GM13976 (cell line): ENCODE measurements at regions not wholly inside any gene's neighbourhood (a gene's known extent, or its start where the extent isn't known, plus 50 kb on each side); places are given as distances from the start of the nearest gene placed in this dataset.

Experiments used
- DNase-seq: peaks from one replicate; pipeline ENCODE4 v3.0.0; 2012; ENCODE audit warnings: low spot score
- in situ Hi-C: fragments of 300-500 bp; cut with MboI; formaldehyde crosslinking; loops from one replicate; pipeline ENCODE4 v1.12.0; 2022; ENCODE audit warnings: low sequenced_read_pairs, mixed read lengths, inconsistent platforms; ENCODE audit not compliant: unreplicated experiment
- TF ChIP-seq, protein P1 (sequence below): IDR thresholded peaks from 2 replicates; pipeline ENCODE4 v1.5.1; 2012; ENCODE audit warnings: borderline replicate concordance, mild to moderate bottlenecking; ENCODE audit not compliant: insufficient read depth; ENCODE audit errors: extremely low read depth, missing control alignments, control extremely low read depth

DNA sequence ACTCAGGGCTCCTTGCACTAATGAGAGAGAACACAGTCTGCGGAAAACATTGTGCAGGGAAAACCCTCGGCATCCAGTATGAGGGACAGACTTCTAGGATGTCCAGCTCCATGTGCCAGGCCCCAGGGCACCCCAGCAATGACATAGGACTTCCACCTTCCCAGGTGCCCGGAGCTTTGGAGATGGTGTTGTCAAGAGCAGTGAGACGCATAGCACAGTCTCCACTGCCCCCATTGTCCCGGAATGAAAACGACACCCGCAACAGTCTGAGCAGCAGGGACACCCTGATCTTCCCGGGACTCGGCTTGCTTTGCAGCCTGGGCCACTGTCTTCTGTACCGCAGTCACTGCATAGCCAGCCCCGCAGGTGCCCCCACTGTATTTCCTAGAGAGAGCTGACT lies 339.2 kb upstream of the ADARB2 start:
- DNase-seq, result no peak
- TF ChIP-seq, protein P1, sequence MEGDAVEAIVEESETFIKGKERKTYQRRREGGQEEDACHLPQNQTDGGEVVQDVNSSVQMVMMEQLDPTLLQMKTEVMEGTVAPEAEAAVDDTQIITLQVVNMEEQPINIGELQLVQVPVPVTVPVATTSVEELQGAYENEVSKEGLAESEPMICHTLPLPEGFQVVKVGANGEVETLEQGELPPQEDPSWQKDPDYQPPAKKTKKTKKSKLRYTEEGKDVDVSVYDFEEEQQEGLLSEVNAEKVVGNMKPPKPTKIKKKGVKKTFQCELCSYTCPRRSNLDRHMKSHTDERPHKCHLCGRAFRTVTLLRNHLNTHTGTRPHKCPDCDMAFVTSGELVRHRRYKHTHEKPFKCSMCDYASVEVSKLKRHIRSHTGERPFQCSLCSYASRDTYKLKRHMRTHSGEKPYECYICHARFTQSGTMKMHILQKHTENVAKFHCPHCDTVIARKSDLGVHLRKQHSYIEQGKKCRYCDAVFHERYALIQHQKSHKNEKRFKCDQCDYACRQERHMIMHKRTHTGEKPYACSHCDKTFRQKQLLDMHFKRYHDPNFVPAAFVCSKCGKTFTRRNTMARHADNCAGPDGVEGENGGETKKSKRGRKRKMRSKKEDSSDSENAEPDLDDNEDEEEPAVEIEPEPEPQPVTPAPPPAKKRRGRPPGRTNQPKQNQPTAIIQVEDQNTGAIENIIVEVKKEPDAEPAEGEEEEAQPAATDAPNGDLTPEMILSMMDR, result no peak
- in situ Hi-C loops, result no loop called here

DNA sequence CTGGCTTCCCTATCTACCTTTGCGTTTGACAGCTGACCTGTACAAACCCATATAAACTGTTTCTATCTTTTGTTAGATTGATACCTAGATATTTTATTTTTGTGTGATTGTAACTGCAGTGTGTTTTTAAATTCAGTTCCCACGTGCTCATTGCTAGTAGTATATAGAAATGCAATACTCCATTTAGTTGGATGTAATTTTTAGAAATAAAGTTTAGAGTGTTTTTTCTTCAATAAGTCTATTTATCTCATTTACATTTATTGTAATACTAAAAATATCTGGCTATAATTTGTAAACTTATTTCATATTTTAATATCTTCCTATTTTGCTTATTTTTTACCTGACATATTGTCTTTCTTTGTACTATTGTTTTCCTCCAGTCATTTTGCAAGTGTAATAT lies 329.7 kb upstream of the ADARB2 start:
- TF ChIP-seq, protein P1, result no peak
- in situ Hi-C loops, result no loop called here
- DNase-seq, result no peak

DNA sequence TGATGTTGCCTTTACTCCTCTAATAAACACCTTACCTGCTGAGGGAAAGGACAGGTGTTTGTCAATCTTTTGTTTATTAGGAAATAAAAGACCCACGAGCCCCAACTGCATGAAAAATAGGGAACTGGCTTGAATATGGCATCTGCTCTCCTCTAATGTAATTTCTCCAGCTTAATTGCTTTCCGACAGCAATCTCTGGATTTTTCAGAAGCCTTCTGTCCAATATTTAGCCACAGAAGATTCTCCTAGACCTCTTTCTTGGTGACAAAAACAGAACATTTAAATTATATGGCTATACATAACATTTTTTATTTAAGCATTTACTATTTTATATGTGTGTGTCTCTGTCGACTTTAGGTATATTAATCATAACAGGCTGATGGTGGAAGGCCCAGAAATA lies 317.4 kb upstream of the ADARB2 start:
- no peak for DNase-seq
- TF ChIP-seq, protein P1, result no peak
- in situ Hi-C loops, result no loop called here

DNA sequence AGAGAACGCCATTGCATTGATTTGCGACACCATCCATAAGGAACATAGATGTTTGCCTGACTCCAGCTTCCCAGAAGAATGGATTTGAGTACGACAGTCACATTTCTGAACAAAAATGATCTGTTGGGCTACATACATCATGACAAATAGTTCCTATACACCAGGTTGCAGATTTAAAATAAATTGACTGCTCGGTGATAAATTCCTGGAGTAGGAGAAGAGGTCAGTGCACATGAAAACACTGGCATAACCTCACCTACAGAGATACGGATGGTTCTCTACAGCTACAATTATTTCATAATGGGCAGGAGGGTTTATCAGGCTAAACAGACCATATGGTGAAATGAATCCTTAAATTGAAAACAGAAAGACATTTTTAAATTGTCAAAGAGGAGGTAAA lies 316.5 kb upstream of the ADARB2 start:
- DNase-seq, result no peak
- TF ChIP-seq, protein P1, result no peak
- in situ Hi-C loops, result no loop called here

DNA sequence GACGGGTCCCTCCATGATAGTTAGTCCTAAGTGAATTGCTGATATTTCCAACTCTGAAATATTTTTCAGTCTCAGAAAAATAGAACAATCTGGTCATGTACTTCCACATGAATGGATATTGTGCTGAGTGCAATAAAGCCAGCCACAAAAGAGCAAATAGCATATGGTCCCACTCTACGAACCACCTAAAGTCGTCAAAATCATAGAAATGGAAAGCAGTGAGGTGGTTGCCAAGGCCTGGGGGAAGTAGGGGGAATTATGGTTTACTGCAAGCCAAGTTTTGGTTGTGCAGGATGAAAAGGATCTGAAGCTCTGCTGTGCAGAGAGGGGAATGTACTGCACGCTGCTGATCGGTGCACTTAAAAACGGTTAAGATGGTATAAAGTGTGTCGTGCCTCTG lies 313.8 kb upstream of the ADARB2 start:
- TF ChIP-seq, protein P1, result no peak
- in situ Hi-C loops, result no loop called here
- no peak for DNase-seq

- TF ChIP-seq, protein P1, result no peak
- in situ Hi-C loops, result no loop called here
- DNase-seq, result no peak
Measured at GRCh38 chr10:2049560-2049959, 312.2 kb upstream of the ADARB2 start.

GRCh38 chr10:2048337-2048973 lies 311.1 kb upstream of the ADARB2 start:
- TF ChIP-seq, protein P1, result no peak
- in situ Hi-C loops, result no loop called here
- no peak for DNase-seq
